OCI-LY7 (cell line): ENCODE measurements at regions not wholly inside any gene's neighbourhood (a gene's known extent, or its start where the extent isn't known, plus 50 kb on each side); places are given as distances from the start of the nearest gene placed in this dataset.

Experiments used
- CTCF ChIP-seq: fragments of 200-600 bp; sonication (generic); conservative IDR thresholded peaks from 2 replicates; pipeline ENCODE4 v1.5.1; 2014; ENCODE audit warnings: mild to moderate bottlenecking, antibody characterized with exemption, low read length, moderate library complexity, mixed read lengths
- EZH2phosphoT487 ChIP-seq: fragments of 200-600 bp; sonication (generic); IDR thresholded peaks from 2 replicates; pipeline ENCODE4 v1.6.1; 2018; ENCODE audit warnings: low read depth, borderline replicate concordance, mild to moderate bottlenecking, mixed run types, antibody characterized with exemption, low read length, moderate library complexity, mixed read lengths

- TF ChIP-seq CTCF (no peak), EZH2phosphoT487 (no peak)
Observed at GRCh38 chr7:69422574-69422985, 175.7 kb upstream of the AUTS2 start.
